OCI-LY7 (cell line): ENCODE measurements at regions not wholly inside any gene's neighbourhood (a gene's known extent, or its start where the extent isn't known, plus 50 kb on each side); places are given as distances from the start of the nearest gene placed in this dataset.

ENCODE experiments used
- CTCF ChIP-seq: fragments of 200-600 bp; sonication (generic); conservative IDR thresholded peaks from 2 replicates; pipeline ENCODE4 v1.5.1; 2014; ENCODE audit warnings: mild to moderate bottlenecking, antibody characterized with exemption, low read length, moderate library complexity, mixed read lengths
- EZH2phosphoT487 ChIP-seq: fragments of 200-600 bp; sonication (generic); IDR thresholded peaks from 2 replicates; pipeline ENCODE4 v1.6.1; 2018; ENCODE audit warnings: low read depth, borderline replicate concordance, mild to moderate bottlenecking, mixed run types, antibody characterized with exemption, low read length, moderate library complexity, mixed read lengths

- no peak for TF ChIP-seq CTCF
- TF ChIP-seq EZH2phosphoT487 = no peak
Measured at GRCh38 chr3:73270839-73271483, 209.5 kb downstream of the EBLN2 start.
